Thyroid gland (tissue), 4 donors: ENCODE measurements at regions not wholly inside any gene's neighbourhood (a gene's known extent, or its start where the extent isn't known, plus 50 kb on each side); places are given as distances from the start of the nearest gene placed in this dataset.

Experiments used
- DNase-seq, 2 donors: peaks; one replicate each; pipeline ENCODE4 v3.0.0-alpha.2; 2019
- H3K27ac ChIP-seq, 3 donors: fragments of 200-600 bp; sonication (generic); 1 replicate in 2 of 3; 2 replicates in 1 of 3; pipeline ENCODE4 v1.5.1; 2016 to 2019; ENCODE audit warnings: mild to moderate bottlenecking in 1 of 3, moderate library complexity in 1 of 3
- H3K27me3 ChIP-seq: fragments of 200-600 bp; sonication (generic); one replicate; pipeline ENCODE4 v1.5.1; 2019
- H3K36me3 ChIP-seq, 2 donors: fragments of 200-600 bp; sonication (generic); one replicate each; pipeline ENCODE4 v1.5.1; 2016 to 2019
- H3K4me1 ChIP-seq, 2 donors: fragments of 200-600 bp; sonication (generic); one replicate each; pipeline ENCODE4 v1.5.1; 2017 to 2019
- H3K4me3 ChIP-seq, 3 donors: fragments of 200-600 bp; sonication (generic); replicated peaks in 1 of 3; 1 replicate in 2 of 3; 2 replicates in 1 of 3; pipeline ENCODE4 v1.5.1; 2016; ENCODE audit warnings: mild to moderate bottlenecking in 1 of 3
- H3K9me3 ChIP-seq: fragments of 200-600 bp; sonication (generic); one replicate; pipeline ENCODE4 v1.5.1; 2017
- POLR2A ChIP-seq, 2 donors: fragments of 450-650 bp; IDR thresholded peaks; one replicate each; pipeline ENCODE4 v1.6.1; 2017; ENCODE audit warnings: antibody characterized with exemption in 2 of 2, mild to moderate bottlenecking in 2 of 2, moderate library complexity in 1 of 2
- whole genome bisulfite sequencing, 2 donors: methylation state at CpG; one replicate each; pipeline ENCODE4 v1.1.5; 2017; 5-methylcytosine and 5-hydroxymethylcytosine counted together
- intact Hi-C: fragments of 100-400 bp; cut with DNase I; formaldehyde crosslinking; loops from one replicate; pipeline ENCODE4 v1.15.1; 2023
- TF ChIP-seq, protein P1 (sequence below), 6 experiments: fragments of 200-600 bp in 3 of 6; fragments of 450-650 bp in 3 of 6; sonication (generic) in 3 of 6; IDR thresholded peaks; one replicate each; pipeline ENCODE4 v1.5.1; 2016 to 2019; ENCODE audit warnings: antibody characterized with exemption in 6 of 6, mild to moderate bottlenecking in 2 of 6, inconsistent platforms in 1 of 6, moderate library complexity in 1 of 6

DNA sequence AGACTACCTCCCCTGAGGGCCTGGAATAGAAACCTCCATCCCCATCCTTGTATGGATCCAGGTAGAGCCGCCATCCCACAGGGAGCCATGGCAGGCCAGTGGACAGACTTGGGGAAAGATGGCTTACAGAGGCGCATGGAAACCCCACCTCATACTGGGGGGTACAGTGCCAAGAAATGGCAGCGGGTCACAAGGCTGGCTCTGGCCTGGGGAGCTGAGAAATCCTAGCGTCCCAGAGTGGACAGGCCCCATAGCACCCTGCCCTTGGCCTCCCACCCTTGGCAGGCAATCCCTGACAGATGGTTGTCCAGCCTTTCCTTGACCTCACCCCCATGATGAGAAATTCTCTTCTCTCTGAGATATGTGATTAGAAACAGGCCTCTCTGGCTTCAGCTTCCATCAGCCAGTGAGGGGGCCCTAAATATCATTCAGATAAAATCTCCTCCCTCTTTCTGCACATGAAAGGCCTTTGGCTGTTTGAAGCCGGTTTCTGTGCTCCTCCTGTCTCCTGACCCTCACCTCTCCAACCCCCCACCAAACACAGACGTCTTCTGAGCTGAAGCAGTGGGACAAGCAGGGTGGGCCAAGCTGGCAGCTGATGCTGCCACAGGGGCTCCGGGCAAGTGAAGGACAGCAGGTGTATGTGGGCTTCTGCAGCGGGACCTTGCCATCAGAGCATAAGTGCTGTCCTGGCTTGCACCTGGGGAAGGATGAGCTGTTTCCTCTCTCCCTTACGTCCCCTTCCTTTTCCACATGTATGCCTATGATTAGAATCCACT lies 204.4 kb upstream of the MAMLD1 start:
- Histone ChIP-seq H3K4me1 (no peaks in the 10 kb centered on the region), H3K27ac (no peak overlapping the region), H3K4me3 (no peak overlapping the region), H3K27me3 (no peaks in the 10 kb centered on the region), H3K36me3 (no peaks in the 10 kb centered on the region), H3K9me3 (no peaks in the 10 kb centered on the region)
- TF ChIP-seq POLR2A (IDR thresholded peaks at IDR 0.05) = no peak
- TF ChIP-seq, protein P1, sequence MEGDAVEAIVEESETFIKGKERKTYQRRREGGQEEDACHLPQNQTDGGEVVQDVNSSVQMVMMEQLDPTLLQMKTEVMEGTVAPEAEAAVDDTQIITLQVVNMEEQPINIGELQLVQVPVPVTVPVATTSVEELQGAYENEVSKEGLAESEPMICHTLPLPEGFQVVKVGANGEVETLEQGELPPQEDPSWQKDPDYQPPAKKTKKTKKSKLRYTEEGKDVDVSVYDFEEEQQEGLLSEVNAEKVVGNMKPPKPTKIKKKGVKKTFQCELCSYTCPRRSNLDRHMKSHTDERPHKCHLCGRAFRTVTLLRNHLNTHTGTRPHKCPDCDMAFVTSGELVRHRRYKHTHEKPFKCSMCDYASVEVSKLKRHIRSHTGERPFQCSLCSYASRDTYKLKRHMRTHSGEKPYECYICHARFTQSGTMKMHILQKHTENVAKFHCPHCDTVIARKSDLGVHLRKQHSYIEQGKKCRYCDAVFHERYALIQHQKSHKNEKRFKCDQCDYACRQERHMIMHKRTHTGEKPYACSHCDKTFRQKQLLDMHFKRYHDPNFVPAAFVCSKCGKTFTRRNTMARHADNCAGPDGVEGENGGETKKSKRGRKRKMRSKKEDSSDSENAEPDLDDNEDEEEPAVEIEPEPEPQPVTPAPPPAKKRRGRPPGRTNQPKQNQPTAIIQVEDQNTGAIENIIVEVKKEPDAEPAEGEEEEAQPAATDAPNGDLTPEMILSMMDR (IDR thresholded peaks at IDR 0.05) = no peak
- intact Hi-C loops = no loop called here
- DNase-seq = no peak
- WGBS, 2 donors = 96 to 97% methylated on average over 4 to 5 of the region's 9 CpGs

DNA sequence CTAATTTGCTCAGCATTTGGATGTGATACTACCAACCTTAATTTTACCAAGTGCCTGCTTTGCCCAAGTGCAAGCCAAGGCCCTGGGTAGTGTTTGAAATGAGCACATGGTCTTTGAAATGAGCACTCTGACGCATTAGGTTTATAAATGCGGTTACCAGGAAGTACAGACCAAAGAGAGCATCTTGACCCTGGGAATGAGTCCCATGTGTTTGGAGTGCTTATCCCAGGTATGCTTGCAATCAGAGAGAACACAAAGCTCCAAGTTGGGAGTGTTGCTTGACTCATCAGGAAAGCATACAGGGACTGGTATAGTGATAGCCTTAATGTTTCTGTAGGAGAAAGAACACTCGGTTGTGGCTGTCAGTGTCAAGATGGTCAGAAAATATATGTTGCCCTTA lies 203.6 kb upstream of the MAMLD1 start:
- Histone ChIP-seq H3K27ac (no peak overlapping the region), H3K4me1 (no peaks in the 10 kb centered on the region), H3K4me3 (no peak overlapping the region), H3K36me3 (no peaks in the 10 kb centered on the region), H3K9me3 (no peaks in the 10 kb centered on the region), H3K27me3 (no peaks in the 10 kb centered on the region)
- intact Hi-C loops = no loop called here
- TF ChIP-seq POLR2A (IDR thresholded peaks at IDR 0.05) = no peak
- TF ChIP-seq, protein P1 (IDR thresholded peaks at IDR 0.05) = no peak
- 83 to 90% methylated on average over 3 of the region's 3 CpGs for WGBS, 2 donors
- no peak for DNase-seq

DNA sequence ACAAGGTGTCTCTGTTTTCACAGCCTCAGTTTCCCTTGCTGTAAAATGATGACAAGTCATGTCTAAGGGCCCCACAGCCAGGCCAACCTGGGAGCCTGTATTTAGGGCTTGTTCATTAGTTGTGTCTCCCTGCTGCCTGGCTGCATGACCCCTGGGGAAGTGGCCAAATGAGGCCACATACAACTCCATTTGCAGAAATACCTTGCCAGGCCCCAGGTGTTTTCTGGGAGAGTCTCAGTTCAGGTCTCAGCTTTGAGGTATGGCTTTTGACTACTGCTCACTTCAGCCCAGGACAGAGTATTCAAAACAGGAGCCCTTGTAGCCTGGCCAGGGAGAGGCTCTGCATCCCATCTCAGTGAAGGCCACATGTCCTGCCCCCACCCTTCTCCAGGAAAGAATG lies 202.5 kb upstream of the MAMLD1 start:
- intact Hi-C loops = no loop called here
- TF ChIP-seq, protein P1 (IDR thresholded peaks at IDR 0.05) = no peak
- TF ChIP-seq POLR2A (IDR thresholded peaks at IDR 0.05) = no peak
- no peak for DNase-seq
- Histone ChIP-seq H3K4me1 (no peaks in the 10 kb centered on the region), H3K27me3 (no peaks in the 10 kb centered on the region), H3K4me3 (no peak overlapping the region), H3K36me3 (no peaks in the 10 kb centered on the region), H3K9me3 (no peaks in the 10 kb centered on the region), H3K27ac (no peak overlapping the region)

DNA sequence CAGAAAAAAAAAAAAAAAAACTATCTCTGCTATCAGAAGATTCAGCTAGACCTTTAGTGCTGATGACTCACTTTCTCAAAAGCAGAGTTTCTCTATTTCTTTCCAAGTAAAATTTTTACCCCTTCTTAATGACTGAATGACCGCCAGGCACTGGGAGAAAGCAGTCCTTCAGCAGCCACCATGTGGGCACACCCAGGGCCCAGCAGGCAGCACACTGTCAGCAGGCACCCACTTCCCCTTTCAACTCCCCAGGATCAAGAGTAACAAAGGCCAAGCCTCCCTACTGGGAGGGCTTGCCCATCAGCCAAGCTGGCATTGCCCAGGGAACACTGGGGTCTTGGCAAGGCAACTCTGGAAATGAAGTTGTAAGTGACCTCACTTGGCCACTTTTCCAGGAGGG lies 201.9 kb upstream of the MAMLD1 start:
- TF ChIP-seq POLR2A (IDR thresholded peaks at IDR 0.05) = no peak
- TF ChIP-seq, protein P1 (IDR thresholded peaks at IDR 0.05) = no peak
- no peaks in the 10 kb centered on the region for H3K4me1 ChIP-seq
- intact Hi-C loops = no loop called here
- H3K9me3 ChIP-seq = no peaks in the 10 kb centered on the region
- H3K36me3 ChIP-seq = no peaks in the 10 kb centered on the region
- H3K4me3 ChIP-seq = no peak overlapping the region
- WGBS, 2 donors = 91 to 93% methylated on average over 1 of the region's 1 CpG
- H3K27me3 ChIP-seq = no peaks in the 10 kb centered on the region
- H3K27ac ChIP-seq = no peak overlapping the region
- DNase-seq = no peak

DNA sequence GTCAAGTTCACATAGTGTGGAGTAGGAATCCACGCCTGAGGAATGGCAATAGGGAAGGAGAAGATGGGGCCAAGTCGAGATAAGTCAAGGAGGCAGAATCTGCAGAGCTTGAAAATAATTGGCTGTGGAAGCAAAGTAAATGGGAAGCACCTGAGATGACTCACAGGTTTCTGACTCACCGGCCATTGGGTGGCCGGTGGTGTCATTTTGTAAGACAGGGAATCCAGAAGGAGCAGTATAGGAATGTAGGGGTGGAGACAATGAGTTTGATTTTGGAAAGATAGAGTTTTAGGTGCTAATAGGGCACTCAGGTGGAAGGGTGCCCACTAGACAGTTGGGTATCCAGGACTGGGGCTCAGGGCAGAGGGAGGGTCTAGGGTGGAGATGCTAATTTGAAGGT lies 201.0 kb upstream of the MAMLD1 start:
- no peaks in the 10 kb centered on the region for H3K9me3 ChIP-seq
- intact Hi-C loops = no loop called here
- H3K36me3 ChIP-seq = no peaks in the 10 kb centered on the region
- H3K4me3 ChIP-seq = no peak overlapping the region
- no peaks in the 10 kb centered on the region for H3K4me1 ChIP-seq
- DNase-seq = no peak
- WGBS, 2 donors = 87 to 93% methylated on average over 4 of the region's 4 CpGs
- H3K27me3 ChIP-seq = no peaks in the 10 kb centered on the region
- TF ChIP-seq POLR2A (IDR thresholded peaks at IDR 0.05) = no peak
- TF ChIP-seq, protein P1 (IDR thresholded peaks at IDR 0.05) = no peak
- no peak overlapping the region for H3K27ac ChIP-seq
